C4-2B (cell line): ENCODE measurements at regions not wholly inside any gene's neighbourhood (a gene's known extent, or its start where the extent isn't known, plus 50 kb on each side); places are given as distances from the start of the nearest gene placed in this dataset.

Experiments
- H3K27ac ChIP-seq: fragments of 450-650 bp; 2 replicates; pipeline ENCODE4 v1.5.1; 2017
- ZFX ChIP-seq: fragments of 450-650 bp; IDR thresholded peaks from 2 replicates; pipeline ENCODE4 v1.6.1; 2017
- TF ChIP-seq, protein P1 (sequence below): fragments of 450-650 bp; conservative IDR thresholded peaks from 2 replicates; pipeline ENCODE4 v1.5.1; 2017; ENCODE audit warnings: mild to moderate bottlenecking

DNA sequence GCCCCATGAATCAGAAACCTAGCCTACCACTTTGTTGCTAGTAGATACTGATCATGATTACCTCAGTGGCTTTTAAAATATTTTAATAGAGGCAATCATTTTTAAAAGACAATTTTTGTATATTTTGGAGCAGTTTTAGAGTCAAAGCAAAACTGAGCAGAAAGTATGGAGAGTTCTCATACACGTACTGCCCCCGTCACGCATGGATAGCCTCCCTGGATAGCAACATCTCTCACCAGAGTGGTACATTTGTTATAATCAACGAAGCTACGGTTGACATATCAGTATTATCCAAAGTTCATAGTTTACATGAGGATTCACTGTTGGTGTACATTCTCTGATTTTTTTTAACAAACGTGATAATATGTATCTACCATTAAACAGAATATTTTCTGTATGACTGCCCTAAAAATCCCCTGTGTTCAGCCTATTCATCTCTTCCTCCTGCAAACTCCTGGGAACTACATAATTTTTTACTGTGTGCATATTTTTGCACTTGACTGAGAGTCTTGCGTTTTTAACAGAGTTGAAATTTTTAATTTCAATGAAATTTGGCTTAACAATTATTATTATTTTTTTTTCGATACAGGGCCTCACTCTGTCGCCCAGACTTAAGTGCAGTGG, 1436.8 kb upstream of the PCDH9 start:
- no peak overlapping the region for H3K27ac ChIP-seq
- TF ChIP-seq, protein P1, sequence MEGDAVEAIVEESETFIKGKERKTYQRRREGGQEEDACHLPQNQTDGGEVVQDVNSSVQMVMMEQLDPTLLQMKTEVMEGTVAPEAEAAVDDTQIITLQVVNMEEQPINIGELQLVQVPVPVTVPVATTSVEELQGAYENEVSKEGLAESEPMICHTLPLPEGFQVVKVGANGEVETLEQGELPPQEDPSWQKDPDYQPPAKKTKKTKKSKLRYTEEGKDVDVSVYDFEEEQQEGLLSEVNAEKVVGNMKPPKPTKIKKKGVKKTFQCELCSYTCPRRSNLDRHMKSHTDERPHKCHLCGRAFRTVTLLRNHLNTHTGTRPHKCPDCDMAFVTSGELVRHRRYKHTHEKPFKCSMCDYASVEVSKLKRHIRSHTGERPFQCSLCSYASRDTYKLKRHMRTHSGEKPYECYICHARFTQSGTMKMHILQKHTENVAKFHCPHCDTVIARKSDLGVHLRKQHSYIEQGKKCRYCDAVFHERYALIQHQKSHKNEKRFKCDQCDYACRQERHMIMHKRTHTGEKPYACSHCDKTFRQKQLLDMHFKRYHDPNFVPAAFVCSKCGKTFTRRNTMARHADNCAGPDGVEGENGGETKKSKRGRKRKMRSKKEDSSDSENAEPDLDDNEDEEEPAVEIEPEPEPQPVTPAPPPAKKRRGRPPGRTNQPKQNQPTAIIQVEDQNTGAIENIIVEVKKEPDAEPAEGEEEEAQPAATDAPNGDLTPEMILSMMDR, result no peak
- TF ChIP-seq ZFX, result no peak

DNA sequence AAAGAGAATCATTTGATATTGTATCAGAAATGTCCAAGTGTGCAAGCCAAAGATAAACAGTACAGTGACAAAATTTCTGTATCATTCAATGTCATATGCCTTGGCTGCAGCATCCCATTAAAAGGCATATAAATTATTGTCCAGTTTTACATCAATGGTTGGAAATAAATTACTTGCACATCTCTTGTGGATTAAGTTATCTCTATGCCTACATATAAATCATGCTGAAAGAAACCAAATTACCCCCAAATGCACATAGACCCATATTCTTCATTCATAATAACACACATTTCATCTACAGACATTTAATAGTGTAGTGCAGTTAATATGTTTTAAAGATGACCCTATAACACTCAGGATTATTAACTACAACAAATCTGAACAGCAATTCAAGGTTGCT, 1415.7 kb upstream of the PCDH9 start:
- TF ChIP-seq ZFX, result no peak
- no peak overlapping the region for H3K27ac ChIP-seq

DNA sequence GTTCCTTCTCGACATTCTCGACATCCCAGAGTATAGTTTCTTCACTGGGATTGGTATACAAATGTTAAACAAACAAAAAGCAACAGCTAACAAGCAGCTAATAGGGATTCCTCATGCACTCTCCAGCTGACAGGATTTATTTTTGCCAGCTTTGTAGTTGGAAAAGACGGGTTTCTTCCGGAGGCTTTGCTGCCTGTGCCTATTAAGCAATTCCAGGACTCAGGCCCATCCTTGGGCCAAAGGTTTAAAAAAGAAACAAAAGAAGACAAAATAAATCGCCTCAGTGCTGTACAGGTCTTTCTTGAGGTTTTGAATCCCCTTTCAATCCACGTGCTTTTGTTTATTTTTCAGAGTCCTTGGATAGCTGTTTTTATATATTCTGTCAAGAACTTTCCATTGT, 1414.5 kb upstream of the PCDH9 start:
- no peak overlapping the region for H3K27ac ChIP-seq
- TF ChIP-seq, protein P1, result no peak
- TF ChIP-seq ZFX, result no peak

DNA sequence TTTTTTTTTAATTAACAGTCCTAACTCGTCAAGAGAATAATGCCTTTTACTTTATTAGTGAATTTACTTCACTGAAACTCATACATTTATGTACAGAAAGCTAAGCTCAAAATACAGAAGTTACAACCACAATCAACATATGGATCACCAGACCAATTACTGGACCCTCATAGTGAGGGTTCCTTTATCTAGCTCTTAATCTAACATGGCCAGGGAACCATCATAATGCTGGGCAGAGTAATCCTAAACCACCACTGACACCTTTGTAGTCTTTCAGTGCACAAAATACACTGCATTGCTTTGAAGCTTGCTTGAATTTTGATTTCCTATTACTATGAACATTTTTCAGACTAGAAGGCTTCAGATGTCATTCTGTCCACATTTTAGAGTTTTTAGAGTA, 1406.6 kb upstream of the PCDH9 start:
- no peak for TF ChIP-seq ZFX
- TF ChIP-seq, protein P1, result no peak
- no peak overlapping the region for H3K27ac ChIP-seq

DNA sequence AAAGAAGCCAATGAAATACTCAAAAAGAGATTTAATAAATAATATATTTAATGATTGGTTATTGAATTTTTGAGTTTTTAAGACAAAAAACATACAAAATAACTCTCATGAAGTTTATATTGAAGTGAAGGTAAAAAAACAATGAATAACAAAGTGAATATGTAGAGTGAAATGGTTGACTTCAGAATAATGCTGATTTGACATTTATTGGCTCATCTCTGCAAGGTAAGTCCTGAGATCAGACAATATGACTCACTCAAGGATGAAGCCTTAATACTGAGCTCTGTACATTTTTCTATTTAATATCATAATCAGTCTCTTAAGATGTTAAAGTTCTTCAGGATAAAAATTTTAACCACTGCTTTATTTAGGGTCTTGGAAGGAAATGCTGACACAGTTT, 1398.9 kb upstream of the PCDH9 start:
- TF ChIP-seq ZFX, result no peak
- TF ChIP-seq, protein P1, result no peak

DNA sequence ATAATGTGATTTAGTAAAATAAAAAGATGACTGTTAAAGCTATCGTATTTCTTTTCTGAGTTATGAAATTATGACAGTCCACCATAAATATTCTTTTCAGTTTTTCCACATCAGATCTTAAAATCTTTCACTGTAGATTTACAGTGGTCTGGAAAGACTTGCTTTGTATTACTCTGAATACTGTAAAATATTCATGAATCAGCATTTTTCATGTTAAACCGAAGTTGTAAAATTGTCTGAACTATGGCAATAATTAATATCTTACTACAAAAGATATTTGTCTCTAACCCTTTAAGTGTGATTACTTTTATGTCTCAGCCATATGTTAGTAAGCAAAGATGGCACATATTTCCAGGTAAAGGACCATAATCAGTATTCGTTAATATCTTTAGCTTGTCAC, 1397.2 kb upstream of the PCDH9 start:
- TF ChIP-seq ZFX, result no peak
- TF ChIP-seq, protein P1, result no peak
- no peak overlapping the region for H3K27ac ChIP-seq

More for the DNA sequence above, 1398.9 kb upstream of the PCDH9 start:
- no peak overlapping the region for H3K27ac ChIP-seq

DNA sequence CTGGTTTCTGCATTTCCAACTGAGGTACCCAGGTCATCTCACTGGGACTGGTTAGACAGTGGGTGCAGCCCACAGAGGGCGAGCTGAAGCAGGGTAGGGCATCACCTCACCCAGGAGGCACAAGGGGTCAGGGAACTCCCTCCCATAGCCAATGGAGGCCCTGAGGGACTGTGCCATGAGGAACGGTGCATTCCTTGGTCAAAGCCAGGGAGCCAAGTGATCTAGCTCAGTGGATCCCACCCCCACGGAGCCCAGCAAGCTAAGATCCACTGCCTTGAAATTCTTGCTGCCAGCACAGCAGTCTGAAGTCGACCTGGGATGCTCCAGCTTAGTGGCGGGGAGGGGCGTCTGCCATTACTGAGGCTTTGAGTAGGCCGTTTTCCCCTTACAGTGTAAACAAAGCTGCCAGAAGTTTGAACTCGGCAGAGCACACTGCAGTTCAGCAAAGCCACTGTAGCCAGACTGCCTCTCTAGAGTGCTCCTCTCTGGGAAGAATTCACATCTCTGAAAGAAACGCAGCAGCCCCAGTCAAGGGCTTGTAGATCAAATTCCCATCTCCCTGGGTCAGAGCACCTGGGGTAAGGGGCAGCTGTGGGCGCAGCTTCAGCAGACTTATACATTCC, 1386.6 kb upstream of the PCDH9 start:
- no peak overlapping the region for H3K27ac ChIP-seq
- TF ChIP-seq, protein P1, result no peak
- TF ChIP-seq ZFX, result no peak

DNA sequence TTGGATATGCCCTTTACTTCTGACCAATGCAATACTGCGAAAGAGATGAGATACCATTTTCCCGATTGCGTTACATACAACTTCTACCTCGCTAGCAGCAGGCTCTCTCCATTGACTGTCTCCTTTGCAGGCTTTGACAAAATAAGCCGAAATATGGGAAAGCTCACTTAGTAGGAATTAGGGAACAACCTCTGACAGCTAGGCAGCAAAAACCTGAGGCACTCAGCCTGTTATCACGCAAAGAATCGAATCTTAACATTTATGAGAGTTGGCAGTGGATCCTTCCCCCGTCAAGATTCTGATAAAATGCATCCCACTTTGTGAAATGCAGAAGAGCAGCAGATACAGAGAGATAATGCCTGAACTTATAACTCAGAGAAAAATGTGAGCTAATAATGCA, 1379.5 kb upstream of the PCDH9 start:
- H3K27ac ChIP-seq, result no peak overlapping the region
- TF ChIP-seq, protein P1, result no peak
- TF ChIP-seq ZFX, result no peak
